Activated CD4-positive, CD25-positive, alpha-beta regulatory T cell treated with anti-CD3 and anti-CD28 coated beads, Interleukin-2, amount 50 U/mL, for 24 hours (primary cell): ENCODE measurements at regions not wholly inside any gene's neighbourhood (a gene's known extent, or its start where the extent isn't known, plus 50 kb on each side); places are given as distances from the start of the nearest gene placed in this dataset.

ENCODE experiments used
- ATAC-seq, 2 donors: fragments of 150-1000 bp; cut with Tn5 transposase; one replicate each; pipeline ENCODE4 v1.10.0; 2021; ENCODE audit warnings: mild to moderate bottlenecking in 1 of 2, moderate library complexity in 1 of 2

- ATAC-seq, result no peak
Measured at GRCh38 chr1:201750934-201751333, 78.0 kb upstream of the IPO9 start.

GRCh38 chr1:201751872-201752271 is 77.1 kb upstream of the IPO9 start:
- ATAC-seq, result no peak

GRCh38 chr1:201752333-201752732 is 76.6 kb upstream of the IPO9 start:
- ATAC-seq, result no peak

DNA sequence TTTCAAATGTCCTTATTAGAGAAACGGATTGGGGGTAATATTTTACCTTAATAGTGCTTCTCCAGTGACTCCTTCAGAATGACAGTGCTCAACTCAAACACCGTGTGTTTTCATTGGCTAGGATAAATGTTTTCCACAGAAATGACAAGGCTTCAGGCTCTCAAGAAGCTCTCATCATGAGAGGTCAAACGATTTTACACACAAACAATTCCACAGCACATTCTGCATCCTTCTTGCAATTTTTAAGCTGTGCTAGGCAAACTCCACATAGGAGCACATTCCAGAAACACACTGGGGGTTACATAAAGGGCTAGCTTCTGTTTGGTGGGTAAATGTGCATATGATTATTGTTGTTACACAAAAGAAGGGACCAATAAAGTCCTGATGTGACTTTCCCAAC is 75.5 kb upstream of the IPO9 start:
- no peak for ATAC-seq

- no peak for ATAC-seq
Measured at GRCh38 chr1:201754353-201754752, 74.6 kb upstream of the IPO9 start.

GRCh38 chr1:201755200-201755599 is 73.8 kb upstream of the IPO9 start:
- ATAC-seq, result no peak

DNA sequence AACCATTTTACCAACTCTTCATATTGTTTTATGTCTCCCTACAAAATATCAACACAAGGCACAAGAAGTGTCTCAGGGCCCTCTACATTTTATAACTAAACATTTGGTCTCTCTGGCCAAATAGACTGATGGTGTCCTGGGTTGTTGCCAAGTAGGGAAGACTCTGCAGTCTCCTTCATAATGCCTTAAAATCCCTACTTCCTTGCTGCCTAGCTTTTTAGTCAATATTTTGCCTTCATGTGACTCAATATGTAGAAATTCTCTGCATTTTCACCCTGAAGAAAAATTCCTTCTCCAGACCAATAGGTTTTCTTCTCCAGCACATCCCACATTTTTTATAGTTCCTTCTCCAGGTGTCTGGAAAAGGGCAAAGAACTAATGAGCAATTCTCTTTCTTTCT is 72.6 kb upstream of the IPO9 start:
- no peak for ATAC-seq

- ATAC-seq, result no peak
Measured at GRCh38 chr1:201758499-201759050, 70.4 kb upstream of the IPO9 start.

DNA sequence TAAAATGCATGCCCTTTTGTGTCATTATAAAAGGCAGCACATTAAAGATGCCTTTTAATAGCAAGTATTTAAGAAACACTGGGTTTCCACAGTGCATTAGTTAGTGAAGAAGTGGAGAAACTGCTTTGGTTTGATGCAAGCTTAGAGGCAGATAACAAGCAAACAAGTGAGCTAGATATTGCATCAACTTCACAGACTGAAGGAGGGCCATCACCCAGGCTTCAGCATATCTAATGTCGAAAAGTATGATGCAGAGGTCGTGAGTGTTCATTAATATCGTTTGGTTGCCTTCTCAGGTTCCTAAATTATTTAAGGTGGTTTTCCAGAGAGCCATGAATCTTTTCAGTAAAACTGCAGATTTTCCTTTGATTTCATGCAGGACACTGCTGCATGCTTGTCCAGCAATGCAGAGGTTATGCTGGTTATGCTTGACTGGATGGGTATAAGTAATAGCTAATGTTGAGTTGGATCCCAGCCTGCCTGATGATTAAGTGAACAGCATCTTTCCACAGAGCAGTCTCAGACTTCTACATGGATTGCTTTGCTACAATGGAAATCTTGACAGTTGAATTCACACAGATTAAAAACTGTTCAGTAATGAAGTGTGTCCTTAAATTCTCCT is 69.7 kb upstream of the IPO9 start:
- no peak for ATAC-seq

GRCh38 chr1:201760516-201760915 is 68.4 kb upstream of the IPO9 start:
- no peak for ATAC-seq

- ATAC-seq, result no peak
Measured at GRCh38 chr1:201761178-201761577, 67.8 kb upstream of the IPO9 start.

- ATAC-seq, result no peak
Measured at GRCh38 chr1:201761871-201762270, 67.1 kb upstream of the IPO9 start.

GRCh38 chr1:201762381-201762780 is 66.6 kb upstream of the IPO9 start:
- no peak for ATAC-seq

DNA sequence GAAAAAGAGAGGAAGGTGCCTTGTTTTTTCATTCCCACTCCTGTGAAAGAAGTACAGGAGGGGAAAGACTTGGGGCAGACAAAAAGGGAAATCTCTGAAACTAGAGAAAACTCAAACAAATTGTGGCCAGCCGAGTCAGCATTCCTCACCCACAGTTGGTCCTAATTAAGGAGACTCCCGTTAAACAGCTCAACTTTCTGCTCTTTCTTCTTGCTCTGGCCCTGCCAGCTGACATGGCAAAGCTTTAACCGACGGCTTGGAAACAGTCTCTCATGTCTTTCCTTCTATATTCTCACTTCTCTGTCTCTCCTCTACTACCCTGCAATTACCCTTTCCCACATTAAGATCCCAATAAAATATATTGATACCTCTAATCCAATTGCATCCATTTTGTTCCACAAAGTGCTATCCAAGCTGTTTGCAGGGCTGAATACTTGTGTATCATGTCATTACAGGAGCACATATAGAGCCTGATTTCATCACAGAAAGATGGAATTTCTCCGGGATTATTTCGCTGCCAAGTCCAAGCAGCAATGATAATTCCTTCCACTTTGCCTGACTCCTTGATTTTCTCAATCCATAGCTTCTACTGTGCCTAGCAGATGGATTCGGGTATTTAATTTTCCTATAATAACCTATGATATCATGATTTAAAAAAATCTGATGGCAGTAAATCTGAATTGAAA is 65.4 kb upstream of the IPO9 start:
- no peak for ATAC-seq

GRCh38 chr1:201764166-201764565 is 64.8 kb upstream of the IPO9 start:
- no peak for ATAC-seq

DNA sequence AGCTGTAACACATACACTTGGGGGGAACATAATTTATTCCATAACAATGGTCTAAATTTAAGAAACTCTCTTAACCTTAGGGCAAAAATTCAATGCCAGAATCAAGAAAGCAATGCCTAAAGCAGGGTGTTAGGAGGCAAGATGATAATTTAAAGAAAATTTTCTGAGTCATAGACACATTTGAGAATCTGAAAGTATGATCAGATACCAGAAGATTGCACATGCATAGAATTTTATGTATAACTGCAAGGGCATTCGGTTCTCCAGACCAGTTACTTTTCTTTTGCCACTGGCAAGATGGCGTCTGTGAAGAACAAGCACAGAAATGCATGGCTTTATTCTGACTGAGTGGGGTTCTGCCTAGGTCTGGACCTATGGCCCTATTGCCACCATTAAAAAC is 64.4 kb upstream of the IPO9 start:
- ATAC-seq, result no peak

DNA sequence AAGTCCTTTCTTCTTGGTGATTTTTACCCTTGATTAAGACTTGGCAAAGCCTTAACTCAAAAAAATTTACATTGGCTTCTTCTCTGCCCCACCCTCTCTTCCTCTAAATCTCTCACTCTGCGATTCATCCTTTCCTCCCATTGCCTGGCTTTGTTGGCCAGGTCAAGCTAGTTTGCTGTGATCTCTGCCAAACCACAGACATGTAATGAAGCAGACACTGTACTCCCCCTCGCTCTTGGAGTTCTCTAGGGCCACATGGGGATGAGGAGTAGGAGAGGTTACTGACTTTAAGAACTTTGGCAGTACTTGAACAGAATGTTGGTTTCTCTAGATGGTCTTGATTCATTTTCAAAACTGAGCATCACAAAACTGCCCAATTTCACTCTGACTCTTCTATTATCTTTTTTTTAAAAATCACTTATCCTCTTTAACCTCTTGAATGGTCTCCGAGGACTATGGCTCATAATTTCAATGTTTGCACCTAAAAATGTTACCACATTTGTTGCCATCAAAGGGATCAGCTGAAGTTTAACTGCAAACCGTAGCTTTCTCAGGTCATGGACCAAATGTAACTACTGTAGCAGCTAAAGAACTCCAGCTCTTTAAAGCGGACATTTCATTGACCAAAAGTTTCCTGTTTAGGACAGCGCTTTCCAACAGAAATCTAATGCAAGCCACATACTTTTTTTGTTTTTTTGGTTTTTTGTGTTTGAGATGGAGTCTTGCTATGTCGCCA is 62.7 kb upstream of the IPO9 start:
- no peak for ATAC-seq

- ATAC-seq, result no peak
Measured at GRCh38 chr1:201767339-201767738, 61.6 kb upstream of the IPO9 start.

DNA sequence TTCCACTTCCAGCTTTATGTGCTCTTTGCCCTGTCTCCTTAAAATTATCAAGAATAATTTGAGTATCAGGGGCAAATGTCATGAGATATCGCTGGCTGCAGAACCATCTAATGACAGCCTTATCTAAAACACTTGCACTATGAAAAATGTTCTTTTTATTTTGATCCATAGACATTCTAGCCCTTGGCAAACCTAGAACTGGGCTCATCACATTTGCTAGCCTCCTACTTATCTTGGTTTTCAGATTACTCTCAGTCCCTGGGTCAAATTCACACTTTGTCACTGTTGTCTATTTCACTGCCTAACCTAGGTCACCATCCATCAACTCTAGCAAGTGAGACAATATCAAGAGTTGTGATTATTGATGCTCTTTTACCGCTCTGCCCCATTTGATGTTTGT is 59.9 kb upstream of the IPO9 start:
- ATAC-seq, result no peak

DNA sequence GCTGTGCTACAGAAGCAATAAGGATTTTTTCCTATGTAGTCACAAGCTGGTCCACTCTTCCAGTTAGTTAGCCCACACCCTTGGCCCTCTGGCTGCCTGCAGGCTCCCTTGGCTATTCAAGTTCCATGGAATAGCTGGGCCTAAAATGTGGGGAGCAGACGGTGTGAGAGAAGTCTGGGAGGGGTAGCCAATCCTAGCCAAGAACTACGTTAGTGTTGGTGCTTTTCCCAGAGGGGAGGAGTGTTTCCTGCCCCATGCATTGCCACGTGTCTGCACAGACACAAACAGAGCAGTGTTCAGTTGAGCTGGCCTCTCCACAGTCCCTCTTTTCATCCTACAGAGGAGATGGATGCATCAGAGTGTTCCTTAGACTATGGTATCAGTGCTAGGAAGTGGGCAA is 59.0 kb upstream of the IPO9 start:
- ATAC-seq, result no peak

DNA sequence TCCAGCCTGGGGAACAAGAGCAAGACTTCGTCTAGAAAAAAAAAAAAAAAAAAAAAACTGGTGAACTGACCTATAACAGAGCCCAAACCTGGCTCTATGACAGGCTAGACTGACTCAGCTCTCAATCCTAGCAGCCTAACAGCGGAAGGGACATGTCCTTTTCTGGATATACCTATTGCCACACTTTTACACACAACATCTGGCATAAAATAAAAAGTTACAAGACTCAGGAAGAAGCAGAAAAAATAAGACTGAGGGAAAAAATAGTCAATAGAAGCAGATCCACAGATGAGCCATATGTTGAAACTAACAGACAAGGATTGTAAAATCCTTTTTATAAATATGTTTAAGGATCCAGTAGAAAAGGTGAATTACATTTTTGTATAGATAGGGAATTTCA is 57.5 kb upstream of the IPO9 start:
- no peak for ATAC-seq

DNA sequence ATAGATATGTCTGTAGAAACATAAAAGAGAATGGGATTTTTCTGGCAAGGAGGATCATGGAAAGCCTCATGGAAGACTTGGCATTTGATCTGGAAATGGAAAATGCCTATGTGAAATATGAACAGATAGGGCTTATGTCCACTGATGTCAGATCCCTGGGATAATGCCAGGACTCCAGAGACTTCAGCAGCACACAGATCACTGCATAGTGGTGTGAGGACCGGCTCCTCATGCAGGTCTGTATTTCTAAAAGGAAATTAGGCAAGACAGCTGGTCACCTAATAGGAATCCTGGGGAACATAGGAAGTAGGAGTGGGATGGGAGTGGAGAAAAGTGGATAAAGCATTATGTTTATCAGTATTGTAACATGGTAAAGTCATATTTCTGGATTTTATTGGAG is 56.8 kb upstream of the IPO9 start:
- ATAC-seq, result no peak

DNA sequence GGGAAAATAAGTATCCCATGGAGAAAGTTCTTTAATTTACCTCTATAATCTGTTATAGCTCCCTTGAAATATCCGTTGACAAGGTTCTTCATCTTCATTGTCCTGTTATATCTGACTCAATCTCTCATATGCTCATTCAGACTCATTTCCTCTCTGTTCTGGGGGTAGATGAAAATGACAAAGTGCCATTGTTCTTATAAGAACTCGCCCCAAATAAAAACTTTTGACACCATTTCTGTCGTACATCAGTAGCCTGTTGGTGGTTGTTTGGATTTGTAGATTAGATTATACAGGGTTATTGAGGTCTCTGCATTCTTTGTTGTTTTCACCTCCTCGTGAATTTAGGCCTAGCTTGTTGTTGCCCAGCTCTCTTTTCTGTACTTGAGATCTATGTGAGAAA is 55.2 kb upstream of the IPO9 start:
- no peak for ATAC-seq
